Choroid plexus epithelial cell (primary cell): ENCODE measurements at regions not wholly inside any gene's neighbourhood (a gene's known extent, or its start where the extent isn't known, plus 50 kb on each side); places are given as distances from the start of the nearest gene placed in this dataset.

ENCODE experiments used
- DNase-seq: peaks from one replicate; pipeline ENCODE4 v3.0.0-alpha.2; 2010; ENCODE audit warnings: low read depth
- H3K4me3 ChIP-seq: 2 replicates; pipeline ENCODE4 v1.5.1; 2011; ENCODE audit warnings: low read depth, mild to moderate bottlenecking, control low read depth, low read length, moderate library complexity
- TF ChIP-seq, protein P1 (sequence below): conservative IDR thresholded peaks from 2 replicates; pipeline ENCODE4 v1.5.1; 2011; ENCODE audit warnings: low read depth, mild to moderate bottlenecking, control low read depth, inconsistent platforms, low read length, moderate library complexity

GRCh38 chr14:44775248-44775647 lies 186.5 kb downstream of the KLHL28 start:
- H3K4me3 ChIP-seq, result no peak overlapping the region
- DNase-seq, result no peak
- TF ChIP-seq, protein P1, sequence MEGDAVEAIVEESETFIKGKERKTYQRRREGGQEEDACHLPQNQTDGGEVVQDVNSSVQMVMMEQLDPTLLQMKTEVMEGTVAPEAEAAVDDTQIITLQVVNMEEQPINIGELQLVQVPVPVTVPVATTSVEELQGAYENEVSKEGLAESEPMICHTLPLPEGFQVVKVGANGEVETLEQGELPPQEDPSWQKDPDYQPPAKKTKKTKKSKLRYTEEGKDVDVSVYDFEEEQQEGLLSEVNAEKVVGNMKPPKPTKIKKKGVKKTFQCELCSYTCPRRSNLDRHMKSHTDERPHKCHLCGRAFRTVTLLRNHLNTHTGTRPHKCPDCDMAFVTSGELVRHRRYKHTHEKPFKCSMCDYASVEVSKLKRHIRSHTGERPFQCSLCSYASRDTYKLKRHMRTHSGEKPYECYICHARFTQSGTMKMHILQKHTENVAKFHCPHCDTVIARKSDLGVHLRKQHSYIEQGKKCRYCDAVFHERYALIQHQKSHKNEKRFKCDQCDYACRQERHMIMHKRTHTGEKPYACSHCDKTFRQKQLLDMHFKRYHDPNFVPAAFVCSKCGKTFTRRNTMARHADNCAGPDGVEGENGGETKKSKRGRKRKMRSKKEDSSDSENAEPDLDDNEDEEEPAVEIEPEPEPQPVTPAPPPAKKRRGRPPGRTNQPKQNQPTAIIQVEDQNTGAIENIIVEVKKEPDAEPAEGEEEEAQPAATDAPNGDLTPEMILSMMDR, result no peak

GRCh38 chr14:44774396-44774795 lies 187.4 kb downstream of the KLHL28 start:
- TF ChIP-seq, protein P1, result no peak
- no peak overlapping the region for H3K4me3 ChIP-seq
- DNase-seq, result no peak

GRCh38 chr14:44771496-44771895 lies 190.3 kb downstream of the KLHL28 start:
- no peak for DNase-seq
- TF ChIP-seq, protein P1, result no peak
- H3K4me3 ChIP-seq, result no peak overlapping the region

- no peak for DNase-seq
- TF ChIP-seq, protein P1, result no peak
- H3K4me3 ChIP-seq, result no peak overlapping the region
These were observed 191.5 kb downstream of the KLHL28 start for GRCh38 chr14:44770201-44770600.

GRCh38 chr14:44768935-44769334 lies 192.8 kb downstream of the KLHL28 start:
- DNase-seq, result no peak
- TF ChIP-seq, protein P1, result no peak
- no peak overlapping the region for H3K4me3 ChIP-seq

GRCh38 chr14:44767646-44768173 lies 194.0 kb downstream of the KLHL28 start:
- DNase-seq, result no peak
- H3K4me3 ChIP-seq, result no peak overlapping the region
- TF ChIP-seq, protein P1, result no peak

GRCh38 chr14:44766285-44766684 lies 195.5 kb downstream of the KLHL28 start:
- H3K4me3 ChIP-seq, result no peak overlapping the region
- DNase-seq, result no peak
- TF ChIP-seq, protein P1, result no peak
